K562 (cell line): ENCODE measurements at regions not wholly inside any gene's neighbourhood (a gene's known extent, or its start where the extent isn't known, plus 50 kb on each side); places are given as distances from the start of the nearest gene placed in this dataset.

Experiments used
- CHD4 ChIP-seq: fragments of 200-600 bp; sonication (generic); IDR thresholded peaks from 3 replicates; pipeline ENCODE4 v1.6.1; 2012; ENCODE audit warnings: low read depth, mild to moderate bottlenecking, mixed read lengths, low read length, inconsistent platforms; ENCODE audit not compliant: insufficient read depth, insufficient replicate concordance, poor library complexity, severe bottlenecking
- EZH2 ChIP-seq: IDR thresholded peaks from 2 replicates; pipeline ENCODE4 v1.6.1; 2012; ENCODE audit warnings: low read depth, mild to moderate bottlenecking, inconsistent platforms, low read length, borderline replicate concordance
- FOXM1 ChIP-seq, 2 experiments: fragments of 450-650 bp in 1 of 2; sonication (generic) in 1 of 2; formaldehyde crosslinking in 1 of 2; IDR thresholded peaks; 2 replicates each; pipeline versions ENCODE4 v1.6.1 to v1.9.0; 2017 to 2022; ENCODE audit warnings: low read depth in 2 of 2, mild to moderate bottlenecking in 2 of 2, missing genetic modification reagents in 1 of 2, moderate library complexity in 1 of 2
- SMARCA5 ChIP-seq: fragments of 450-650 bp; IDR thresholded peaks from 2 replicates; pipeline ENCODE4 v1.6.1; 2016
- SP2 ChIP-seq: IDR thresholded peaks from 2 replicates; pipeline ENCODE4 v1.6.1; 2011; ENCODE audit warnings: mild to moderate bottlenecking, low read depth, low read length, moderate library complexity; ENCODE audit not compliant: poor library complexity, severe bottlenecking; ENCODE audit errors: extremely low read depth
- TCFL5 ChIP-seq: fragments of 250-450 bp; sonication (Bioruptor Pico); conservative IDR thresholded peaks from 2 replicates; pipeline ENCODE4 v1.6.1; 2021; ENCODE audit warnings: mild to moderate bottlenecking, moderate library complexity, matching md5 sums
- TF ChIP-seq, protein P1 (sequence below), 3 experiments: IDR thresholded peaks in 2 of 3; conservative IDR thresholded peaks in 1 of 3; 2 replicates each; pipeline ENCODE4 v1.5.1; 2011 to 2012; ENCODE audit warnings: low read length in 3 of 3, mild to moderate bottlenecking in 3 of 3, control low read depth in 2 of 3, improper control_type of control experiment in 1 of 3, inconsistent platforms in 1 of 3, low read depth in 1 of 3, mixed read lengths in 1 of 3, moderate library complexity in 1 of 3; ENCODE audit not compliant: insufficient read depth in 2 of 3
- TF ChIP-seq, protein P2 (sequence below): fragments of 150-350 bp; conservative IDR thresholded peaks from 2 replicates; pipeline ENCODE4 v1.6.1; 2014; ENCODE audit warnings: low read length
- TF ChIP-seq, protein P3 (sequence below): sonication (generic); formaldehyde crosslinking; IDR thresholded peaks from 2 replicates; pipeline ENCODE4 v1.8.0; 2022; ENCODE audit warnings: missing genetic modification reagents, mild to moderate bottlenecking, borderline replicate concordance
- TF ChIP-seq, protein P4 (sequence below): fragments of 250-450 bp; sonication (Bioruptor Pico); IDR thresholded peaks from 2 replicates; pipeline ENCODE4 v1.4.0; 2020; ENCODE audit warnings: mild to moderate bottlenecking, moderate library complexity

DNA sequence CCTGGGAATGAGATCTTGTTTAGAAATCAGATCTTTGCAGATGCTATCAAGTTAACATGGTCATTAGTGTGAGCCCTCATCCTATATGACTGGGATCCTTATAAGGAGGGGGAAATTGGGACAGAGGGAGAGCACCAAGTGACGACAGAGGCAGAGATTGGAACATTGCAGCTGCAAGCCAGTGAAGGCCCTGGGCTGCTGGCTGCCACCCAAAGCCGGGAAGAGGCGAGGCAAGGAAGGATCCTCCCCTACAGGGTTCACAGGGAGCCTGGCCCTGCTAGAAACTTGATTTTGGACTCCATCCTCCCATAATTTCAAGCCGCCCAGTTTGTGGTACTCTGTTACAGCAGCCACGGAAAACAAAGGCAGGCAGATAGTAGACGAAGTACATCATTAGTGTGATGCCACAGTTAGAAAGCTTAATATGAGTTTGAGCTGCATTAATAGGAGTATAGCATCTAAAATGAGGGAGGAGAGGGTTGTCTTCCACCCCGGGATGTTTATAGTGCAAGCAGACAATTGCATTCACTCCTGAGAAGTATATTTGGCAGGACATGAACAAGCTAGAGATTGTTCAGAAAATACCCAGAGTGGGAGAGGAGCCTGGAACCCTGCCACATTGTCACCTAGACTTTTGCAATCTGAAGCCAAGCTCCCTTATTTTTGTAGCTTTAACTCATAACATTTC, 56.8 kb upstream of the CLMP start:
- TF ChIP-seq SP2, result no peak
- TF ChIP-seq EZH2, result no peak
- no peak for TF ChIP-seq FOXM1 (IDR thresholded peaks at IDR 0.05; ENCODE audit: low read depth)
- TF ChIP-seq FOXM1 (CRISPR knock-in tag; IDR thresholded peaks at IDR 0.05; ENCODE audit: low read depth), result no peak
- TF ChIP-seq, protein P1, sequence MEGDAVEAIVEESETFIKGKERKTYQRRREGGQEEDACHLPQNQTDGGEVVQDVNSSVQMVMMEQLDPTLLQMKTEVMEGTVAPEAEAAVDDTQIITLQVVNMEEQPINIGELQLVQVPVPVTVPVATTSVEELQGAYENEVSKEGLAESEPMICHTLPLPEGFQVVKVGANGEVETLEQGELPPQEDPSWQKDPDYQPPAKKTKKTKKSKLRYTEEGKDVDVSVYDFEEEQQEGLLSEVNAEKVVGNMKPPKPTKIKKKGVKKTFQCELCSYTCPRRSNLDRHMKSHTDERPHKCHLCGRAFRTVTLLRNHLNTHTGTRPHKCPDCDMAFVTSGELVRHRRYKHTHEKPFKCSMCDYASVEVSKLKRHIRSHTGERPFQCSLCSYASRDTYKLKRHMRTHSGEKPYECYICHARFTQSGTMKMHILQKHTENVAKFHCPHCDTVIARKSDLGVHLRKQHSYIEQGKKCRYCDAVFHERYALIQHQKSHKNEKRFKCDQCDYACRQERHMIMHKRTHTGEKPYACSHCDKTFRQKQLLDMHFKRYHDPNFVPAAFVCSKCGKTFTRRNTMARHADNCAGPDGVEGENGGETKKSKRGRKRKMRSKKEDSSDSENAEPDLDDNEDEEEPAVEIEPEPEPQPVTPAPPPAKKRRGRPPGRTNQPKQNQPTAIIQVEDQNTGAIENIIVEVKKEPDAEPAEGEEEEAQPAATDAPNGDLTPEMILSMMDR (IDR thresholded peaks at IDR 0.05 in 2 of 3, conservative IDR thresholded peaks at IDR 0.05 in 1 of 3; ENCODE audit: insufficient read depth in 2 of 3, low read depth in 1 of 3, low read length in 3 of 3), result no peak
- TF ChIP-seq, protein P2, sequence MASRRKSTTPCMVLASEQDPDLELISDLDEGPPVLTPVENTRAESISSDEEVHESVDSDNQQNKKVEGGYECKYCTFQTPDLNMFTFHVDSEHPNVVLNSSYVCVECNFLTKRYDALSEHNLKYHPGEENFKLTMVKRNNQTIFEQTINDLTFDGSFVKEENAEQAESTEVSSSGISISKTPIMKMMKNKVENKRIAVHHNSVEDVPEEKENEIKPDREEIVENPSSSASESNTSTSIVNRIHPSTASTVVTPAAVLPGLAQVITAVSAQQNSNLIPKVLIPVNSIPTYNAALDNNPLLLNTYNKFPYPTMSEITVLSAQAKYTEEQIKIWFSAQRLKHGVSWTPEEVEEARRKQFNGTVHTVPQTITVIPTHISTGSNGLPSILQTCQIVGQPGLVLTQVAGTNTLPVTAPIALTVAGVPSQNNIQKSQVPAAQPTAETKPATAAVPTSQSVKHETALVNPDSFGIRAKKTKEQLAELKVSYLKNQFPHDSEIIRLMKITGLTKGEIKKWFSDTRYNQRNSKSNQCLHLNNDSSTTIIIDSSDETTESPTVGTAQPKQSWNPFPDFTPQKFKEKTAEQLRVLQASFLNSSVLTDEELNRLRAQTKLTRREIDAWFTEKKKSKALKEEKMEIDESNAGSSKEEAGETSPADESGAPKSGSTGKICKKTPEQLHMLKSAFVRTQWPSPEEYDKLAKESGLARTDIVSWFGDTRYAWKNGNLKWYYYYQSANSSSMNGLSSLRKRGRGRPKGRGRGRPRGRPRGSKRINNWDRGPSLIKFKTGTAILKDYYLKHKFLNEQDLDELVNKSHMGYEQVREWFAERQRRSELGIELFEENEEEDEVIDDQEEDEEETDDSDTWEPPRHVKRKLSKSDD, result no peak
- TF ChIP-seq, protein P3, sequence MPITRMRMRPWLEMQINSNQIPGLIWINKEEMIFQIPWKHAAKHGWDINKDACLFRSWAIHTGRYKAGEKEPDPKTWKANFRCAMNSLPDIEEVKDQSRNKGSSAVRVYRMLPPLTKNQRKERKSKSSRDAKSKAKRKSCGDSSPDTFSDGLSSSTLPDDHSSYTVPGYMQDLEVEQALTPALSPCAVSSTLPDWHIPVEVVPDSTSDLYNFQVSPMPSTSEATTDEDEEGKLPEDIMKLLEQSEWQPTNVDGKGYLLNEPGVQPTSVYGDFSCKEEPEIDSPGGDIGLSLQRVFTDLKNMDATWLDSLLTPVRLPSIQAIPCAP (CRISPR knock-in tag), result no peak
- TF ChIP-seq, protein P4, sequence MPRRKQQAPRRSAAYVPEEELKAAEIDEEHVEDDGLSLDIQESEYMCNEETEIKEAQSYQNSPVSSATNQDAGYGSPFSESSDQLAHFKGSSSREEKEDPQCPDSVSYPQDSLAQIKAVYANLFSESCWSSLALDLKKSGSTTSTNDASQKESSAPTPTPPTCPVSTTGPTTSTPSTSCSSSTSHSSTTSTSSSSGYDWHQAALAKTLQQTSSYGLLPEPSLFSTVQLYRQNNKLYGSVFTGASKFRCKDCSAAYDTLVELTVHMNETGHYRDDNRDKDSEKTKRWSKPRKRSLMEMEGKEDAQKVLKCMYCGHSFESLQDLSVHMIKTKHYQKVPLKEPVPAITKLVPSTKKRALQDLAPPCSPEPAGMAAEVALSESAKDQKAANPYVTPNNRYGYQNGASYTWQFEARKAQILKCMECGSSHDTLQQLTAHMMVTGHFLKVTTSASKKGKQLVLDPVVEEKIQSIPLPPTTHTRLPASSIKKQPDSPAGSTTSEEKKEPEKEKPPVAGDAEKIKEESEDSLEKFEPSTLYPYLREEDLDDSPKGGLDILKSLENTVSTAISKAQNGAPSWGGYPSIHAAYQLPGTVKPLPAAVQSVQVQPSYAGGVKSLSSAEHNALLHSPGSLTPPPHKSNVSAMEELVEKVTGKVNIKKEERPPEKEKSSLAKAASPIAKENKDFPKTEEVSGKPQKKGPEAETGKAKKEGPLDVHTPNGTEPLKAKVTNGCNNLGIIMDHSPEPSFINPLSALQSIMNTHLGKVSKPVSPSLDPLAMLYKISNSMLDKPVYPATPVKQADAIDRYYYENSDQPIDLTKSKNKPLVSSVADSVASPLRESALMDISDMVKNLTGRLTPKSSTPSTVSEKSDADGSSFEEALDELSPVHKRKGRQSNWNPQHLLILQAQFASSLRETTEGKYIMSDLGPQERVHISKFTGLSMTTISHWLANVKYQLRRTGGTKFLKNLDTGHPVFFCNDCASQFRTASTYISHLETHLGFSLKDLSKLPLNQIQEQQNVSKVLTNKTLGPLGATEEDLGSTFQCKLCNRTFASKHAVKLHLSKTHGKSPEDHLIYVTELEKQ (CRISPR knock-in tag), result no peak
- TF ChIP-seq TCFL5 (CRISPR knock-in tag), result no peak
- TF ChIP-seq SMARCA5, result no peak
- no peak for TF ChIP-seq CHD4
